OCI-LY7 (cell line): ENCODE measurements at regions not wholly inside any gene's neighbourhood (a gene's known extent, or its start where the extent isn't known, plus 50 kb on each side); places are given as distances from the start of the nearest gene placed in this dataset.

ENCODE experiments used
- CTCF ChIP-seq: fragments of 200-600 bp; sonication (generic); conservative IDR thresholded peaks from 2 replicates; pipeline ENCODE4 v1.5.1; 2014; ENCODE audit warnings: mild to moderate bottlenecking, antibody characterized with exemption, low read length, moderate library complexity, mixed read lengths
- EZH2phosphoT487 ChIP-seq: fragments of 200-600 bp; sonication (generic); IDR thresholded peaks from 2 replicates; pipeline ENCODE4 v1.6.1; 2018; ENCODE audit warnings: low read depth, borderline replicate concordance, mild to moderate bottlenecking, mixed run types, antibody characterized with exemption, low read length, moderate library complexity, mixed read lengths

- TF ChIP-seq CTCF (no peak), EZH2phosphoT487 (no peak)
Observed at GRCh38 chr10:28427376-28427775, 105.5 kb upstream of the WAC start.
